HG03571 (cell line): ENCODE measurements at regions not wholly inside any gene's neighbourhood (a gene's known extent, or its start where the extent isn't known, plus 50 kb on each side); places are given as distances from the start of the nearest gene placed in this dataset.
"Not testable (repeated sequence)": the region's sequence is repeated elsewhere in the genome, so short reads cannot be mapped to it uniquely, and the experiment has no call there.

Experiments used
- ATAC-seq: cut with Tn5 transposase; IDR thresholded peaks from one replicate; pipeline ENCODE4 v1.9.1; 2021; ENCODE audit not compliant: unreplicated experiment

- no peak for ATAC-seq
Measured at GRCh38 chr4:77501851-77502250, 103.8 kb upstream of the CXCL13 start.

GRCh38 chr4:77504407-77504806 is 101.2 kb upstream of the CXCL13 start:
- ATAC-seq: no peak

DNA sequence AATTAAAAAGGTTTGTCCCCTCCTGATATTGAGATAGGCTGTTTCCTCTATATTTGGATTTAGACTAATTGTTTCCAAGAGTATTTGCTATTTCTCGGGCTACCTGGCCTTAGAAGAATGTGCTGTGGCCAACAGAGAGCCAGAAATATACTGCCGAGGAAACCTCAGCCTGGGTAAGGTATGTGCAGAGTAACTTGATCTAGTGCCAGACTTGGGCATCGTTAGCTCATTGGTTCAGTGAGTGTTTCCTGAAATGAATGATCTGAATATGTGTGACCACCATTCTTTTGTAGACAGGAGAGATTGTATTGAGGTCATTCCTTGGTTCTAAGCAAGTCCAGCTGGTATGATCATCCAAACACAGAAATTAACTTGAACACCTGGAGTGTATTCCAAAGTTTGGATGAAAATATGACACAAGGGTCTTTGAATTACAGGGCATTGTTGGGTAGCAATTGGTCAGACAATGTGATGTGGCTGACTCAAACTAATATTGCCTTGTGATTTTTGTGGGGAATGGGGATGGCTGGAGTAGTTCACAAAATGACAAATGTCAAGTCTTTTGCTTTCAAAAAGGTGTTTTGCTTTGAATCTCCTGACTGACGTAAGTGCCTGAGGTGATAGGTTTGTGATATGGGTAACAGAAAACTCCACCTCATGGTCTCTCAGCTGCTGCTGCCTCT is 100.2 kb upstream of the CXCL13 start:
- no peak for ATAC-seq

DNA sequence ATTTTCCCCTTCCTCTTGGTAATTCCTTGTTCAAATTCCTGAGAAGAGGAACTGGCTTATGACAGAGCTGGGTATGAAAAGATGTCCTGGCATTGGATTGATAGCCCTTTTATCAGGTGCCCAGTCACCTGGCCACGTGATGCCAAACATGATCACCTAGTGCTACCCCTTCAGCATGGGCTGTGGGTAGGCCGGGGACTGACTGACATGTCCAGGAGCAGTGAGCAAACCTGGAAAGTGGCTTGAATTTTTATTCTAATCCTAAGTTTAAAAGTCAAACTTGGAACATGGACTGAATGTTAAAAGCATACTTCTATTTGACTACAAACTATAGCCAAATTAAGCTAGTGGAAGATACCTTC is 99.7 kb upstream of the CXCL13 start:
- no peak for ATAC-seq

DNA sequence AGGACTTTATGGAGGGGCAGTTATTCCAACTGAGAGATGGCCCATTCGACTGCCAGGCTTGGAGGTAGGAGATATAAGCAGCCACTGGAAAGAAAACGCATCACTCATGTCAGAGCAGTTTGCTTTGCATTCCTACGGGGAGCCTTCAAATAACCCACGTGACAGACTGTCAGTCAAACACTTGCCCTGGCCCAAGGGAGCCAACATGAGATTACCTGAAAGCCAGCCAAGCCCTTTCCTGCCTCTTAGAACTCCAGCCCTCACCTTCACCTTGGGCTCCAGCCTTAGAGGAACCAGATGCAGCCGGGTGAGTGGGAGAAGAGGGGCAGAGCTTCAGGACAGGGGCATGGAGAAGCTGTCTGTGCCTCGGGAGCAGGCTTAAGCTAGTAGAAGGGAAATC is 95.3 kb upstream of the CXCL13 start:
- ATAC-seq: no peak

DNA sequence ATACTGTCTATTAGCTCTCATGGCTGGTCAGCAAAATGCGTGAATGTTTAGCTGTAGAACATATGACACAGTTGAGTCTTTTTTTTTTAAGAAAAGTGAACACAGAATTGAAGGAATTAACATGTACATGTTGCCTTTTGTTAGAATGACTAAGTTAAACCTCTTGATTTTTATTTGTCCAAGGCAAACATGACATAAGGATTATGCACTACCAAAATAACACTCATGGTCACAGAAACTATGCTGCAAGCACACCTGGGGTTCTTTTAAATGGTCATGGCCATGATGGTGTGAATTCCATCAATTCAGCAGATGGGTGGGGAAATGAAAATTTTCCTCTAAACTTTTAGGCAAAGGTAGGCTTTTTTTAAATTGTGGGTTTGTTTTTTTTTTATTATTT is 80.1 kb upstream of the CXCL13 start:
- no peak for ATAC-seq

- ATAC-seq: not testable (repeated sequence)
Measured at GRCh38 chr4:77527900-77528299, 77.7 kb upstream of the CXCL13 start.

DNA sequence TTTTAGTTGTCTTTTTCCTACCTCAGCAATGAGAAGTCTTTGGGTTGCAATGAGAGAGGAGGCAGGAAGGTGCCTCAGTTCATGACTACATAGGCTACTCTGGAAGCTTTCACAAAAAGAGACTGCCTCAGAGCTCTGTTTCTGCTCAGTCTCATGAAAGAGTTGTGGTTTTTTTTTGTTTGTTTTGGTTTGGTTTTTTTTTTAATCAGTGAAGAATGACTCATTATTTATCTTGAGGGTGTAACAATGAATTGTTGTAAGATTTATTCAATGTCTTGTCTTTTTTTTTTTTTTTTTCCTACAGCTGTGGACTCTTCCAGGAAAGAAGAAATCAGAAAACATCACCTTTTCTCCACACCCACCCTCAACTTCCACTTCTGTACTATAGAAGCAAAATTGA is 67.5 kb upstream of the CXCL13 start:
- no peak for ATAC-seq

DNA sequence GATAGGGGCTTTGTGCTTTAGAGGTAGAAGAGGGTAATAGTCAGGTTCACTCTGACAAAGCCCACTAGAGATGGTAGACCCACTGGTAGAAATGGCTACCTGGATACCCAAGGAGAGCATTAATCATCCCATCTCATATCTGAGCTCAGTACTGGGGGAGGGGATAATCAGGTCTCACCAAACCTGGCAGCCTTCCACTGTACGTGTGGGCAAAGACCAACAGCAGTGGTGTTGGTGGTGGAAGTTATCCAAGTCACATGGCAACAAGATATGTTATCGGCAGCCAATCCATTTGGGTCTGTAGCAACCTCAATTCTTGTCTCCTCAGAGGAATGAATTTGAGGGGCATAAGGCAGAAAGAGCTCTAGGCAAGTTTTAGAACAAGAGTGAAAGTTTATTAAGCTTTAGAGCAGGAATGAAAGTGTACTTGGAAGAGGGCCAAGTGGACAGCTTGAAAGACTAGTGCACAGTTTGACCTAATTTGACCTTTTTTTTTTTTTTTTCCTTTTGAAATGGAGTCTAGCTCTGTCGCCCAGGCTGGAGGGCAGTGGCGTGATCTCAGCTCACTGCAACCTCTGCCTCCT is 67.0 kb upstream of the CXCL13 start:
- no peak for ATAC-seq
